HUES6 (cell line): ENCODE measurements at regions not wholly inside any gene's neighbourhood (a gene's known extent, or its start where the extent isn't known, plus 50 kb on each side); places are given as distances from the start of the nearest gene placed in this dataset.
"Not testable (repeated sequence)": the region's sequence is repeated elsewhere in the genome, so short reads cannot be mapped to it uniquely, and the experiment has no call there.

Experiments
- H3K27ac ChIP-seq: 2 replicates; pipeline ENCODE4 v1.7.0; 2013; ENCODE audit warnings: low read depth, mild to moderate bottlenecking, low read length, inconsistent platforms
- H3K27me3 ChIP-seq: 2 replicates; pipeline ENCODE4 v1.6.1; 2013; ENCODE audit warnings: low read length; ENCODE audit not compliant: control insufficient read depth, insufficient read depth
- H3K36me3 ChIP-seq: 2 replicates; pipeline ENCODE4 v1.6.1; 2013; ENCODE audit warnings: low read length; ENCODE audit not compliant: control insufficient read depth, insufficient read depth
- H3K4me1 ChIP-seq: 2 replicates; pipeline ENCODE4 v1.6.1; 2013; ENCODE audit warnings: low read length; ENCODE audit not compliant: control insufficient read depth, insufficient read depth
- H3K4me3 ChIP-seq: 2 replicates; pipeline ENCODE4 v1.5.1; 2013; ENCODE audit warnings: low read depth, low read length
- H3K9ac ChIP-seq: one replicate; pipeline ENCODE4 v1.6.1; 2013; ENCODE audit warnings: mild to moderate bottlenecking, low read length
- H3K9me3 ChIP-seq: 2 replicates; pipeline ENCODE4 v1.6.1; 2013; ENCODE audit warnings: low read depth, low read length; ENCODE audit not compliant: control insufficient read depth, insufficient read depth

DNA sequence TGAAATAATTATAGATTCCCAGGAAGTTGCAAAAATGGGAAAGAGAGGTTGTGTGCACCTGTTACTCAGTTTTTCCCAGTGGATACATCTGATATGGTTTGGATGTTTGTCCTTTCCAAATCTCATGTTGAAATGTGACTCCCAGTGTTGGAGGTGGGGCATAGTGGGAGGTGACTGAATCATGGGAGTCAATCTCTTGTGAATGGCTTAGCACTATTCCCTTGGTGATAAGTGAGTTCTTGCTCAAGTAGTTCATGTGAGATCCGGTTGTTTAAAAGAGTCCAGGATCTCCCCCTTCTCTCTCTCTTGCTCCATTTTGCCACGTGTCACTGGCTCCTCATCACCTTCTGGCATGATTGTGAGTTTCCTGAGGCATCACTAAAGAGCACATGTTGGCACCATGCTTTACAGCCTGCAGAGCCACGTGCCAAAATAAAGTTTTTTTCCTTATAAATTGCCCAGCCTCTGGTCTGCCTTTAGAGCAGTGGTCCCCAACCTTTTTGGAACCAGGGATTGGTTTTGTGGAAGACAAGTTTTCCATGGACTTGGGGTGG is 149.2 kb downstream of the RAMP3 start:
- H3K4me3 ChIP-seq = no peak overlapping the region
- H3K27me3 ChIP-seq = no peaks in the 10 kb centered on the region
- peaks cover 11% of the 10 kb centered on the region; the same call in 1 of the 2 replicates for H3K9me3 ChIP-seq
- H3K9ac ChIP-seq = no peak overlapping the region
- H3K4me1 ChIP-seq = no peaks in the 10 kb centered on the region
- no peak overlapping the region for H3K27ac ChIP-seq
- no peaks in the 10 kb centered on the region for H3K36me3 ChIP-seq

- H3K27ac ChIP-seq = no peak overlapping the region
Observed at GRCh38 chr7:45311597-45311996, 154.0 kb downstream of the RAMP3 start.

GRCh38 chr7:45315512-45315911 is 157.9 kb downstream of the RAMP3 start:
- H3K4me3 ChIP-seq, H3K27ac ChIP-seq, H3K27me3 ChIP-seq, H3K4me1 ChIP-seq, H3K36me3 ChIP-seq, H3K9ac ChIP-seq: not testable (repeated sequence)
- H3K9me3 ChIP-seq = peaks cover 17% of the 10 kb centered on the region

More at GRCh38 chr7:45311597-45311996, 154.0 kb downstream of the RAMP3 start:
- Histone ChIP-seq H3K36me3 (no peaks in the 10 kb centered on the region), H3K9me3 (peaks cover 22% of the 10 kb centered on the region), H3K4me1 (no peaks in the 10 kb centered on the region), H3K4me3 (no peak overlapping the region), H3K27me3 (no peaks in the 10 kb centered on the region), H3K9ac (no peak overlapping the region)

DNA sequence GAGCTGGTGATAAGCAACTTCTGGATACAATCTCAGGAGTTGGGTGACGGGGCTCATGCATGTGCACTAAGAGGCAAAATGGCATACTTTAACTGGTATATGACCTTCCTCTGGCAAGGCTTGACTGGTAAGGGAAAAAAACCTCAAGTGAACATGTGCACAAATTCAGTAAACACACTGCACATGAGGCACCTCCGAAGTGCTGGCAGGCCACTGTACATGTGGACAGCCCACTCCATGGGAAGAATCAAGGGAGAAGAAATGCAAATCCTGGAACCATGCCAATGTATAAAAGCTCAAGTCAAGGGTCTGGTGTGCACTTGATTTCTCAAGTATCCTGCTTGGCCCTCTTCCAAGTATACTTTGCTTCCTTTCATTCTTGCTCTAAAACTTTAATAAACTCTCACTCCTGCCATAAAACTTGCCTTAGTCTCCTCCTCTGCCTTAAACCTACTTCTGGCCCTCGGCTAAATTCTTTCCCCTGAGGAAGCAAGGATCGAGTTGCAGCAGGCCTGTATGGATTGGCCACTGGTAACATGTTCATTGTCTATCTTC is 167.2 kb downstream of the RAMP3 start:
- Histone ChIP-seq H3K27me3 (no peaks in the 10 kb centered on the region), H3K36me3 (no peaks in the 10 kb centered on the region), H3K4me1 (no peaks in the 10 kb centered on the region), H3K4me3 (no peak overlapping the region), H3K27ac (no peak overlapping the region), H3K9ac (no peak overlapping the region), H3K9me3 (0 out of 2 replicates have a peak, but pooled peaks cover 2% of the 10 kb centered on the region)

DNA sequence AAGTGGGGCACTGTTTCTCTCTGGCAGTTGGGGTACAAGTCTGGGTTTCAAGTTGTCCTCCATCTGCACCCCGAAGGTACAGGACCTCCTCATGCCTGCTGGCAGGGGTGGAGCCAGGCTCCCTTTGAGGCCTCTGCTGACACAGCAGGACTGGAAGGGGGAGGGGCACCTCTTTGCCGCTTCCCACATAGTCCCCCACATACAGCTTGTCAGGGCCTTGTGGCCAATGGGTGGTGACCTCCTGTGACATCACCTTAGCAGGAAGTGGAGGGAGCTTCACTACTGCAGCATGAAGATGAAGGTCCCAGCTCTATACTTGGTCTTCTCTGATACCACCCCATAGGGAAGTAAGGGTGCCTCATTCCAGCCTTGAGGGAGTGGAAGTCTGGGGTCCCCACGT is 167.8 kb downstream of the RAMP3 start:
- H3K27ac ChIP-seq = no peak overlapping the region
- no peak overlapping the region for H3K9ac ChIP-seq
- no peaks in the 10 kb centered on the region for H3K36me3 ChIP-seq
- H3K27me3 ChIP-seq = no peaks in the 10 kb centered on the region
- 0 out of 2 replicates have a peak, but pooled peaks cover 2% of the 10 kb centered on the region for H3K9me3 ChIP-seq
- no peaks in the 10 kb centered on the region for H3K4me1 ChIP-seq
- no peak overlapping the region for H3K4me3 ChIP-seq

DNA sequence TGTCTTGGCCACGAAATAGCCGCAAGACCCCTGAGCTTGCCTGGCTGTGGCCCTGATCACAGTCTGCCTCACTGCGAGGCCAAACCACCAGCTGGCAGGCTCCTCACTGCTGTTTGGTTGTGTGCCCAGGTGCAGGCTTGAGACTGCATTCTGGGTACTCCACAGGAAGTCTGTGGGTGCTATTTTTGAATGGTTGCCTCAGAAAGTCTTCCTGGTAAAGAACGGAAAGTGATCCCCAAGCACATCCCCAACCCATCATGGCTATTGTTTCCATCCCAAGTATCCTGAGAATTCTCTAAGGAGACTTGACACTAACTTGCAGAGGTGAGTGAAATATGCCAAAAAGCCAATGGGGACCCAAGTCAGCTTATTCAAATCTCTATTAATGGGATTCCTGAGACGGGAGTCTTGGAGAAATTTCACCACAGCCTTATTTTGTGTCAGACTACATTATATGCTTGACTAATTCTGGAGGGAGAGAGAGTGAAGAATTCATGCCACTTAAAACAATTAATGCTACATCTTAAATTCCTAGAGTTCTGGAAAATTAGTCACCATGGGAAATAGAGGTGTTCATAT is 170.9 kb downstream of the RAMP3 start:
- H3K27ac ChIP-seq = no peak overlapping the region
- H3K9ac ChIP-seq = no peak overlapping the region
- H3K36me3 ChIP-seq = no peaks in the 10 kb centered on the region
- H3K4me3 ChIP-seq = no peak overlapping the region
- peaks cover 11% of the 10 kb centered on the region for H3K9me3 ChIP-seq
- no peaks in the 10 kb centered on the region for H3K4me1 ChIP-seq
- H3K27me3 ChIP-seq = no peaks in the 10 kb centered on the region

DNA sequence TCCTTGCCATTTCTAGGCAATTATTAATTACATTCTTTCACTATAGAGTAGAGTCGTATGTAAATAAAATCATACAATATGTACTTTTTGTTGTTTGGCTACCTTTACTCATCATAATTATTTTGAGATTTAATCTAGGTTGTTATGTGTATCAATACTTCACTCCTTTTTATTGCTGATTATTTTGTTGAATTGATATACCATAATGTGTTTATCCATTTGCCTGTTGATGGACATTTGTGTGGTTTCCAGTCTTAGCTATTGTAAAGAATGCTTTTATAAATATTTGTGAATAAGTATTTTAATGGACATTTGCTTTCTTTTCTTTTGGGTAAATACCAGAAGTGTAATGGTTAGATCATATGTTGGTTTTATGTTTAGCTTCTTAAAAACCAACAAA is 174.0 kb downstream of the RAMP3 start:
- Histone ChIP-seq H3K27me3 (no peaks in the 10 kb centered on the region), H3K9ac (no peak overlapping the region), H3K36me3 (no peaks in the 10 kb centered on the region), H3K27ac (no peak overlapping the region), H3K4me3 (no peak overlapping the region), H3K4me1 (no peaks in the 10 kb centered on the region), H3K9me3 (peaks cover 8% of the 10 kb centered on the region)

DNA sequence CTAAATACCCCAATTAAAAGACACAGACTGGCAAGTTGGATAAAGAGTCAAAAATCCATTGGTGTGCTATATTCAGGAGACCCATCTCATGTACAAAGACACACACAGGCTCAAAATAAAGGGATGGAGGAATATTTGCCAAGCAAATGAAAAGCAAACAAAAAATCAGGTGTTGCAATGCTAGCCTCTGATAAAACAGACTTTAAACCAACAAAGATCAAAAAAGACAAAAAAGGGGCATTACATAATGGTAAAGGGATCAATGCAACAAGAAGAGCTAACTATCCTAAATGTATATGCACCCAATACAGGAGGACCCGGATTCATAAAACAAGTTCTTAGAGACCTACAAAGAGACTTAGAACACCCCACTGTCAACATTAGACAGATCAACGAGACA is 177.4 kb downstream of the RAMP3 start:
- not testable (repeated sequence) for H3K9ac ChIP-seq, H3K9me3 ChIP-seq, H3K27ac ChIP-seq, H3K4me1 ChIP-seq, H3K4me3 ChIP-seq, H3K27me3 ChIP-seq, H3K36me3 ChIP-seq

- Histone ChIP-seq H3K36me3 (no peaks in the 10 kb centered on the region), H3K4me1 (peaks cover 1% of the 10 kb centered on the region; the same call in 1 of the 2 replicates), H3K9ac (no peak overlapping the region), H3K27me3 (no peaks in the 10 kb centered on the region), H3K4me3 (no peak overlapping the region), H3K9me3 (no peaks in the 10 kb centered on the region), H3K27ac (no peak overlapping the region)
Observed at GRCh38 chr7:45342236-45342635, 184.6 kb downstream of the RAMP3 start.

GRCh38 chr7:45343746-45344145 is 186.2 kb downstream of the RAMP3 start:
- H3K4me3 ChIP-seq = no peak overlapping the region

DNA sequence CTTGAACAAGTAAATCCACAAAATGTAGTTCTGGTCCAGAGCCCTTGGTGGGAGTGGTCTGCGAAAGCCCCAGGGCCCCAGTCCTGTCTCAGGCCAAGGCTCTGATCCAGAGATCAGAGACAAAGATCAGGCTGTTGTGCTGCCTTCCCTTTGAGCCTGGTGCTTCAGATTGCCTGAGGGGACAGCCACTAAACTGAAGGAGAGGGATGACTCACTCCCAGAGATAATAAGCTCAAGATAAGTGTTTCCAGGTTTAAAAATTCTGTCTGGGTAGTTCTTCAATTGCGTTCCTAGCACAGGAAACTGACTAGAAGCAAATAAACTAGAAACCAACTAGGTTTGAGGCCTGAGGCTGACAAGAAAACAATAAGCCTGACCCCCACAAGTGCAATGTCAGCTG is 190.2 kb downstream of the RAMP3 start:
- H3K9me3 ChIP-seq = no peaks in the 10 kb centered on the region

More at GRCh38 chr7:45343746-45344145, 186.2 kb downstream of the RAMP3 start:
- no peaks in the 10 kb centered on the region for H3K27me3 ChIP-seq
- no peaks in the 10 kb centered on the region for H3K9me3 ChIP-seq
- no peak overlapping the region for H3K27ac ChIP-seq
- no peaks in the 10 kb centered on the region for H3K36me3 ChIP-seq
- H3K4me1 ChIP-seq = peaks cover 15% of the 10 kb centered on the region; the same call in 1 of the 2 replicates
- no peak overlapping the region for H3K9ac ChIP-seq

More for the DNA sequence above, 190.2 kb downstream of the RAMP3 start:
- Histone ChIP-seq H3K9ac (peak overlapping the region; percentile 10), H3K27ac (no peak overlapping the region; the same call in 1 of the 2 replicates), H3K4me3 (no peak overlapping the region), H3K4me1 (peaks cover 17% of the 10 kb centered on the region; the same call in 1 of the 2 replicates), H3K36me3 (no peaks in the 10 kb centered on the region), H3K27me3 (no peaks in the 10 kb centered on the region)
